Neuronal stem cell (in vitro differentiated cells): ENCODE measurements at regions not wholly inside any gene's neighbourhood (a gene's known extent, or its start where the extent isn't known, plus 50 kb on each side); places are given as distances from the start of the nearest gene placed in this dataset.

Source experiments
- DNase-seq: peaks from one replicate; pipeline ENCODE4 v3.0.0-alpha.2; 2013; ENCODE audit warnings: low spot score
- H2AFZ ChIP-seq: one replicate; pipeline ENCODE4 v1.6.1; 2013; ENCODE audit warnings: mild to moderate bottlenecking, low read length, inconsistent platforms
- H2AK5ac ChIP-seq: 2 replicates; pipeline ENCODE4 v1.6.1; 2013; ENCODE audit warnings: low read depth, mild to moderate bottlenecking, inconsistent platforms, low read length, moderate library complexity, mixed read lengths
- H2BK120ac ChIP-seq: 2 replicates; pipeline ENCODE4 v1.6.1; 2013; ENCODE audit warnings: low read depth, mild to moderate bottlenecking, inconsistent platforms, low read length, moderate library complexity, mixed read lengths
- H2BK12ac ChIP-seq: one replicate; pipeline ENCODE4 v1.6.1; 2013; ENCODE audit warnings: low read length, inconsistent platforms
- H2BK15ac ChIP-seq: 2 replicates; pipeline ENCODE4 v1.6.1; 2013; ENCODE audit warnings: mild to moderate bottlenecking, low read length, inconsistent platforms, mixed read lengths
- H2BK5ac ChIP-seq: one replicate; pipeline ENCODE4 v1.6.1; 2013; ENCODE audit warnings: inconsistent platforms, mild to moderate bottlenecking, low read length, moderate library complexity
- H3K14ac ChIP-seq: one replicate; pipeline ENCODE4 v1.6.1; 2013; ENCODE audit warnings: low read length, inconsistent platforms
- H3K18ac ChIP-seq: 2 replicates; pipeline ENCODE4 v1.6.1; 2013; ENCODE audit warnings: low read length, inconsistent platforms
- H3K23ac ChIP-seq: 2 replicates; pipeline ENCODE4 v1.6.1; 2013; ENCODE audit warnings: low read depth, mild to moderate bottlenecking, mixed read lengths, low read length, inconsistent platforms; ENCODE audit not compliant: poor library complexity
- H3K27ac ChIP-seq: replicated peaks from 3 replicates; pipeline ENCODE4 v1.5.1; 2013; ENCODE audit warnings: low read length, inconsistent platforms
- H3K27me3 ChIP-seq, 3 experiments: 2 replicates each; pipeline ENCODE4 v1.6.1; 2013; ENCODE audit warnings: low read length in 3 of 3, mild to moderate bottlenecking in 2 of 3, inconsistent platforms in 1 of 3, low read depth in 1 of 3, mixed read lengths in 1 of 3, moderate library complexity in 1 of 3; ENCODE audit not compliant: control insufficient read depth in 3 of 3, insufficient read depth in 3 of 3
- H3K36me3 ChIP-seq, 2 donors: replicated peaks in 1 of 2; 2 replicates each; pipeline ENCODE4 v1.6.1; 2013; ENCODE audit warnings: low read length in 2 of 2; ENCODE audit not compliant: control insufficient read depth in 2 of 2, insufficient read depth in 2 of 2
- H3K4ac ChIP-seq: 2 replicates; pipeline ENCODE4 v1.6.1; 2013; ENCODE audit warnings: inconsistent platforms, mild to moderate bottlenecking, low read length, moderate library complexity
- H3K4me1 ChIP-seq, 2 donors: 1 replicate in 1 of 2; 2 replicates in 1 of 2; pipeline ENCODE4 v1.6.1; 2013; ENCODE audit warnings: low read length in 2 of 2, low read depth in 1 of 2; ENCODE audit not compliant: control insufficient read depth in 2 of 2, insufficient read depth in 1 of 2
- H3K4me2 ChIP-seq: one replicate; pipeline ENCODE4 v1.6.1; 2013; ENCODE audit warnings: mild to moderate bottlenecking, low read length, inconsistent platforms; ENCODE audit not compliant: insufficient read depth, poor library complexity, severe bottlenecking
- H3K4me3 ChIP-seq, 2 donors: 2 replicates each; pipeline ENCODE4 v1.5.1; 2013; ENCODE audit warnings: low read length in 2 of 2, mild to moderate bottlenecking in 2 of 2, inconsistent platforms in 1 of 2, moderate library complexity in 1 of 2
- H3K79me1 ChIP-seq: one replicate; pipeline ENCODE4 v1.6.1; 2013; ENCODE audit warnings: low read depth, mild to moderate bottlenecking, inconsistent platforms, low read length, moderate library complexity
- H3K9ac ChIP-seq: one replicate; pipeline ENCODE4 v1.6.1; 2013; ENCODE audit warnings: mild to moderate bottlenecking, low read depth, low read length, inconsistent platforms; ENCODE audit not compliant: poor library complexity
- H3K9me3 ChIP-seq, 2 donors: replicated peaks in 1 of 2; 2 replicates each; pipeline versions ENCODE3 to v1.6.1; 2013; ENCODE audit warnings: low read length in 2 of 2, mild to moderate bottlenecking in 2 of 2, inconsistent platforms in 1 of 2, low read depth in 1 of 2, mixed read lengths in 1 of 2, moderate library complexity in 1 of 2; ENCODE audit not compliant: control insufficient read depth in 2 of 2, insufficient read depth in 1 of 2
- H4K8ac ChIP-seq: one replicate; pipeline ENCODE4 v1.6.1; 2013; ENCODE audit warnings: low read depth, mild to moderate bottlenecking, inconsistent platforms, low read length, moderate library complexity
- H4K91ac ChIP-seq: one replicate; pipeline ENCODE4 v1.6.1; 2013; ENCODE audit warnings: low read length, low read depth, mild to moderate bottlenecking, inconsistent platforms; ENCODE audit not compliant: poor library complexity
- WGBS, 2 donors: extraction: QIAGEN DNeasy Blood & Tissue Kit; methylation state at CpG; one replicate each; pipeline ENCODE4 v1.1.7; 2013; ENCODE audit warnings: missing lambda C conversion rate in 2 of 2, mixed read lengths in 1 of 2; ENCODE audit not compliant: insufficient read length in 2 of 2, insufficient replicate concordance in 1 of 2; ENCODE audit errors: extremely low coverage in 2 of 2; 5-methylcytosine and 5-hydroxymethylcytosine counted together

DNA sequence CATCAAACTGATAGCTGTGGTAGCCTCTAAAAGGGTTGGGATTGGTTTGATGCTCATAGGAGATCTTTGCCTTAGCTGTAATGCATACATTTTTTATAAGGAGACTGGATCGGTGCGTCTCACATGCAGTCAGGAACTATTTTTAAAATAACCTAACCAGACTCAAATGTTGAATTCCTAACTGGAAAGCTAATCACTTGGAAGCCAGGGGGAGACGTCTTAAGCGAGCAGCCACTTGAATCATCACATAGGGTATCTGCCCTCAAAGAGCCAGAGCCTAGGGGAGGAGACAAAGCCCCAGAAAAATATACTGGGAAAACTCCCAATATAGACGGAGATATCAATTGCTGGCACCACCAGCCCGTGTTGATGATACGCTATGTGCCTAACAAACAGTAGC is 61.7 kb upstream of the PUM1 start:
- no peak overlapping the region for H3K23ac ChIP-seq
- H2BK120ac ChIP-seq = no peak overlapping the region
- H3K27ac ChIP-seq = no peak overlapping the region
- no peak overlapping the region for H4K8ac ChIP-seq
- H3K18ac ChIP-seq = no peak overlapping the region
- H2BK5ac ChIP-seq = no peak overlapping the region
- no peak overlapping the region for H4K91ac ChIP-seq
- H3K9ac ChIP-seq = no peak overlapping the region
- no peaks in the 10 kb centered on the region for H3K9me3 ChIP-seq
- no peak overlapping the region for H2AK5ac ChIP-seq
- WGBS, 2 donors = no CpG with 5 or more reads among the region's 7 CpGs
- H3K4me2 ChIP-seq = no peak overlapping the region
- no peak overlapping the region for H2AFZ ChIP-seq
- no peak overlapping the region for H2BK12ac ChIP-seq
- H3K36me3 ChIP-seq = no peaks in the 10 kb centered on the region
- H3K4me3 ChIP-seq = no peak overlapping the region
- no peak for DNase-seq
- no peak overlapping the region for H3K14ac ChIP-seq
- peaks cover 0 to 3% (median 0%) of the 10 kb centered on the region in 3 experiments for H3K27me3 ChIP-seq
- H3K4me1 ChIP-seq = peaks cover 5% of the 10 kb centered on the region in 2 donors
- H3K4ac ChIP-seq = no peak overlapping the region
- H3K79me1 ChIP-seq = no peaks in the 10 kb centered on the region
- H2BK15ac ChIP-seq = no peak overlapping the region

GRCh38 chr1:31122741-31123140 is 57.2 kb upstream of the PUM1 start:
- Histone ChIP-seq H2BK15ac (no peak overlapping the region), H3K18ac (no peak overlapping the region), H3K27ac (no peak overlapping the region), H2BK120ac (no peak overlapping the region), H3K4me1 (peaks cover 8 to 11% of the 10 kb centered on the region in 2 donors), H2AFZ (peak overlapping the region; percentile 67), H2BK12ac (no peak overlapping the region), H2AK5ac (no peak overlapping the region), H3K9ac (no peak overlapping the region), H3K14ac (no peak overlapping the region), H3K36me3 (no peaks in the 10 kb centered on the region), H3K23ac (no peak overlapping the region), H3K9me3 (no peaks in the 10 kb centered on the region), H2BK5ac (no peak overlapping the region), H3K4me3 (no peak overlapping the region), H3K79me1 (no peaks in the 10 kb centered on the region), H3K4me2 (no peak overlapping the region), H4K91ac (no peak overlapping the region), H3K4ac (no peak overlapping the region), H4K8ac (no peak overlapping the region), H3K27me3 (no peaks in the 10 kb centered on the region)
- no peak for DNase-seq
- WGBS, 2 donors = no CpG with 5 or more reads among the region's 8 CpGs

DNA sequence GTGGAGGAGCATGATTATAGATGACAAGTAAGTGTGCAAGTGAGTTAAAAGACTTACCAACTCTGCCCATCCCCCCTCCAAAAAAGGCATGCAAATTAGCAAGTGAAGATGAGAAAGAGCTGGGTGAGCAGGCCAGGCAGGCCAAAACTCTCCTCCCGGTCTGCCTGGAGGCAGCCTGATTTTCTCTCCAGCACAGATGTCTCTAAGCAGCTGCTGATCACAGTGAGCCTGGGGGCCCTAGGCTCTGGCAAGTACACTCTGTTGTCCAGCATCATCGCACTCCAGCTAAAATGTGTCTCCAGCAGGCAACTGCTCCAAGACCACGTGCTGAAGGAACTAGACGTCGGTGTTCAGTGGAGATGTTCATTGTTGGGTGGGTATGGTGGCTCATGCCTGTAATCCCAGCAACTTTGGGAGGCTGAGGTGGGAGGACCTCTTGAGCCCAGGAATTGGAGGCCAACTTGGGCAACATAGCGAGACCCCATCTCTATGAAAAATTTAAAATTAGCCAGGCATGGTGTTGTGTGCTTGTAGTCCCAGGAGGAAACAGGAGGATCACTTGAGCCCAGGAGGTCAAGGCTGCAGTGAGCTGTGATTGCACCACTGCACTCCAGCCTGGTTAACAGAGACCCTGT is 56.7 kb upstream of the PUM1 start:
- no peaks in the 10 kb centered on the region for H3K79me1 ChIP-seq
- H2AFZ ChIP-seq = peak overlapping the region; percentile 67
- H3K14ac ChIP-seq = peak overlapping the region; percentile 77
- H3K4me1 ChIP-seq = peaks cover 8 to 11% of the 10 kb centered on the region in 2 donors
- no CpG with 5 or more reads among the region's 6 CpGs for WGBS, 2 donors
- H3K4me3 ChIP-seq = no peak overlapping the region
- no peaks in the 10 kb centered on the region for H3K9me3 ChIP-seq
- no peak overlapping the region for H3K4me2 ChIP-seq
- no peak overlapping the region for H4K91ac ChIP-seq
- H2BK5ac ChIP-seq = no peak overlapping the region
- H3K9ac ChIP-seq = peak overlapping the region; percentile 73
- peak overlapping the region; percentile 54 for H3K27ac ChIP-seq
- H3K36me3 ChIP-seq = no peaks in the 10 kb centered on the region
- no peak overlapping the region for H4K8ac ChIP-seq
- peak overlapping the region; percentile 72 for H3K18ac ChIP-seq
- no peak overlapping the region for H3K4ac ChIP-seq
- H3K27me3 ChIP-seq = no peaks in the 10 kb centered on the region
- H2AK5ac ChIP-seq = peak overlapping the region; percentile 64
- no peak overlapping the region for H3K23ac ChIP-seq
- H2BK12ac ChIP-seq = no peak overlapping the region
- H2BK120ac ChIP-seq = no peak overlapping the region
- DNase-seq = no peak
- H2BK15ac ChIP-seq = no peak overlapping the region

DNA sequence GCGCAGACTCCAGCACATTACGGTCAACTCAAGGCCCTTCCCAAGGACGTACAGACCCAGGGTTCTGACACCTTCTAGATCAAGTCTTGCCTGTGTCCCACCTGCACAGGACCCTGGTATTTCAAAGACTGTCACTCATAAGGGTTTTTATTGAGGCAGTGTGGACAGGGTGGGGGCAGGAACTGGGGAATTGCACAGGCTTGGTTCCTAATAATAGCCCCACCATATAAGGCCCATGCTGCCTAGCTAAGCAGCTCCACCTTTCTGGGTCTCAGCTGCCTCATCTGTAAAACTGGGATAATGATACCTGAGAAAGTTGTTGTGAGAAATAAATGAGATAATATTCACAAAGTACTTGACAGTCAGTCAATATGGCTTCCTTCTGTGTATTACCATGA is 55.3 kb upstream of the PUM1 start:
- H3K4me3 ChIP-seq = no peak overlapping the region
- no peak overlapping the region for H2BK120ac ChIP-seq
- no peaks in the 10 kb centered on the region for H3K27me3 ChIP-seq
- no peak overlapping the region for H3K4me2 ChIP-seq
- no peaks in the 10 kb centered on the region for H3K36me3 ChIP-seq
- no peak overlapping the region for H3K9ac ChIP-seq
- no peak for DNase-seq
- no peak overlapping the region for H3K27ac ChIP-seq
- no peak overlapping the region for H3K18ac ChIP-seq
- no peak overlapping the region for H3K23ac ChIP-seq
- no peak overlapping the region for H2BK12ac ChIP-seq
- H3K79me1 ChIP-seq = no peaks in the 10 kb centered on the region
- no peak overlapping the region for H2AFZ ChIP-seq
- H3K4me1 ChIP-seq = peaks cover 8 to 11% of the 10 kb centered on the region in 2 donors
- H3K14ac ChIP-seq = no peak overlapping the region
- H2BK15ac ChIP-seq = no peak overlapping the region
- no peaks in the 10 kb centered on the region for H3K9me3 ChIP-seq
- no peak overlapping the region for H2AK5ac ChIP-seq
- no peak overlapping the region for H3K4ac ChIP-seq
- H2BK5ac ChIP-seq = no peak overlapping the region
- H4K91ac ChIP-seq = no peak overlapping the region
- no CpG with 5 or more reads among the region's 3 CpGs for WGBS, 2 donors
- H4K8ac ChIP-seq = no peak overlapping the region
